Keratinocyte (primary cell): ENCODE measurements at regions not wholly inside any gene's neighbourhood (a gene's known extent, or its start where the extent isn't known, plus 50 kb on each side); places are given as distances from the start of the nearest gene placed in this dataset.

Experiments used
- DNase-seq: peaks from one replicate; pipeline ENCODE4 v3.0.0-alpha.2; 2011; ENCODE audit warnings: low read depth, missing footprints, low spot score
- FAIRE-seq: peaks from 2 replicates; lab custom pipeline; 2011; peaks lifted over from hg19 to GRCh38; lab: Jason Lieb, UNC
- H2AFZ ChIP-seq: 2 replicates; pipeline ENCODE4 v1.6.0; 2012; ENCODE audit warnings: low read length, control low read depth, inconsistent platforms; ENCODE audit not compliant: control insufficient read depth
- H3K27ac ChIP-seq: 2 replicates; pipeline ENCODE4 v1.5.1; 2011; ENCODE audit warnings: low read length; ENCODE audit not compliant: control insufficient read depth, insufficient read depth
- H3K27me3 ChIP-seq: 3 replicates; pipeline ENCODE4 v1.6.0; 2011; ENCODE audit warnings: low read length; ENCODE audit not compliant: control insufficient read depth, insufficient read depth; ENCODE audit errors: extremely low read depth
- H3K36me3 ChIP-seq, 2 experiments: 2 replicates in 1 of 2; 3 replicates in 1 of 2; pipeline ENCODE4 v1.5.1; 2011; ENCODE audit warnings: low read length in 2 of 2, mild to moderate bottlenecking in 1 of 2; ENCODE audit not compliant: control insufficient read depth in 2 of 2, insufficient read depth in 2 of 2; ENCODE audit errors: extremely low read depth in 1 of 2
- H3K4me1 ChIP-seq: 3 replicates; pipeline ENCODE4 v1.5.1; 2011; ENCODE audit warnings: low read length; ENCODE audit not compliant: control insufficient read depth, insufficient read depth; ENCODE audit errors: extremely low read depth
- H3K4me2 ChIP-seq: 3 replicates; pipeline ENCODE4 v1.6.0; 2011; ENCODE audit warnings: low read depth, low read length; ENCODE audit not compliant: control insufficient read depth, insufficient read depth; ENCODE audit errors: extremely low read depth
- H3K4me3 ChIP-seq, 3 experiments: fragments of 200-600 bp in 1 of 3; sonication (generic) in 1 of 3; 2 replicates in 2 of 3; 3 replicates in 1 of 3; pipeline ENCODE4 v1.5.1; 2011 to 2016; ENCODE audit warnings: low read length in 3 of 3, mild to moderate bottlenecking in 3 of 3, control low read depth in 2 of 3, inconsistent platforms in 1 of 3, low read depth in 1 of 3, mixed read lengths in 1 of 3, mixed run types in 1 of 3, moderate library complexity in 1 of 3; ENCODE audit not compliant: control insufficient read depth in 2 of 3, insufficient read depth in 2 of 3; ENCODE audit errors: extremely low read depth in 1 of 3
- H3K79me2 ChIP-seq: 2 replicates; pipeline ENCODE4 v1.6.0; 2012; ENCODE audit warnings: low read length; ENCODE audit not compliant: control insufficient read depth, insufficient read depth
- H3K9ac ChIP-seq: 3 replicates; pipeline ENCODE4 v1.6.0; 2011; ENCODE audit warnings: low read length; ENCODE audit not compliant: control insufficient read depth, insufficient read depth; ENCODE audit errors: extremely low read depth
- H3K9me1 ChIP-seq: 3 replicates; pipeline ENCODE4 v1.6.0; 2011; ENCODE audit warnings: low read length; ENCODE audit not compliant: control insufficient read depth, insufficient read depth; ENCODE audit errors: extremely low read depth
- H3K9me3 ChIP-seq: 2 replicates; pipeline ENCODE4 v1.5.1; 2012; ENCODE audit warnings: low read depth, low read length; ENCODE audit not compliant: control insufficient read depth
- H4K20me1 ChIP-seq: 3 replicates; pipeline ENCODE4 v1.6.0; 2011; ENCODE audit warnings: low read length; ENCODE audit not compliant: control insufficient read depth, insufficient read depth; ENCODE audit errors: extremely low read depth
- EZH2 ChIP-seq: IDR thresholded peaks from one replicate; pipeline ENCODE4 v1.6.1; 2012; ENCODE audit warnings: inconsistent platforms, mild to moderate bottlenecking, low read length, moderate library complexity
- dilution Hi-C: fragments of 300-500 bp; cut with MboI; formaldehyde crosslinking; loops from one replicate; pipeline ENCODE4 v1.7.0; 2020; ENCODE audit warnings: low sequenced_read_pairs; ENCODE audit not compliant: extremely low pct_ligation_motif_present
- TF ChIP-seq, protein P1 (sequence below), 3 experiments: IDR thresholded peaks in 1 of 3; conservative IDR thresholded peaks in 1 of 3; optimal IDR thresholded peaks in 1 of 3; 2 replicates in 2 of 3; 3 replicates in 1 of 3; pipeline versions ENCODE3 to v1.5.1; 2011; ENCODE audit warnings: low read length in 3 of 3, mild to moderate bottlenecking in 3 of 3, moderate library complexity in 2 of 3, control low read depth in 1 of 3, inconsistent platforms in 1 of 3; ENCODE audit not compliant: insufficient read depth in 2 of 3; ENCODE audit errors: extremely low read depth in 1 of 3

DNA sequence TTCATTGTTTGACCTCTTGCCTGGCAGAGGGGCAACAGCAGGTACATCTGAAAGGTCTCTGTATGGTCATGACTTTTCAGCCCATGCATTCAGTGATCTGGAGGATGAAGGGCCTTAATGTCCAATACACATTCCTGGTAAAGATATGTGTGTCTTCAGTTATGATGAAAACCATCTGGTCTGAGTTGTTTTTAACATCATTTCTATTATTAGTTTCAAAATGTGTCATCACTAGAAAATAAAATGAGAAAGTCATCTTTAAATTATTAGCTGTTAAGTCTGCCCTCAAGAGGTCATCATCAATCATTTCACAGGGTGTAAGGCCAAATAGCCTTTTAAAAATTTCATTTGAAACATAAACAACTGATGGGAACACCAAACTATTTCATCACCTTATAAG is 92.1 kb upstream of the PLSCR4 start:
- DNase-seq, result no peak
- Histone ChIP-seq H3K36me3 (no peaks in the 10 kb centered on the region), H3K4me2 (no peak overlapping the region), H3K4me3 (no peak overlapping the region), H3K9me1 (no peaks in the 10 kb centered on the region), H3K4me1 (no peaks in the 10 kb centered on the region), H3K9me3 (no peaks in the 10 kb centered on the region), H3K27me3 (no peaks in the 10 kb centered on the region), H3K79me2 (no peaks in the 10 kb centered on the region), H2AFZ (no peak overlapping the region), H3K9ac (no peak overlapping the region), H4K20me1 (no peaks in the 10 kb centered on the region), H3K27ac (no peak overlapping the region)
- no peak for TF ChIP-seq EZH2
- TF ChIP-seq, protein P1, sequence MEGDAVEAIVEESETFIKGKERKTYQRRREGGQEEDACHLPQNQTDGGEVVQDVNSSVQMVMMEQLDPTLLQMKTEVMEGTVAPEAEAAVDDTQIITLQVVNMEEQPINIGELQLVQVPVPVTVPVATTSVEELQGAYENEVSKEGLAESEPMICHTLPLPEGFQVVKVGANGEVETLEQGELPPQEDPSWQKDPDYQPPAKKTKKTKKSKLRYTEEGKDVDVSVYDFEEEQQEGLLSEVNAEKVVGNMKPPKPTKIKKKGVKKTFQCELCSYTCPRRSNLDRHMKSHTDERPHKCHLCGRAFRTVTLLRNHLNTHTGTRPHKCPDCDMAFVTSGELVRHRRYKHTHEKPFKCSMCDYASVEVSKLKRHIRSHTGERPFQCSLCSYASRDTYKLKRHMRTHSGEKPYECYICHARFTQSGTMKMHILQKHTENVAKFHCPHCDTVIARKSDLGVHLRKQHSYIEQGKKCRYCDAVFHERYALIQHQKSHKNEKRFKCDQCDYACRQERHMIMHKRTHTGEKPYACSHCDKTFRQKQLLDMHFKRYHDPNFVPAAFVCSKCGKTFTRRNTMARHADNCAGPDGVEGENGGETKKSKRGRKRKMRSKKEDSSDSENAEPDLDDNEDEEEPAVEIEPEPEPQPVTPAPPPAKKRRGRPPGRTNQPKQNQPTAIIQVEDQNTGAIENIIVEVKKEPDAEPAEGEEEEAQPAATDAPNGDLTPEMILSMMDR (optimal IDR thresholded peaks at IDR 0.05 in 1 of 3, IDR thresholded peaks at IDR 0.05 in 1 of 3, conservative IDR thresholded peaks at IDR 0.05 in 1 of 3; ENCODE audit: extremely low read depth in 1 of 3, insufficient read depth in 2 of 3, low read length in 3 of 3), result no peak
- dilution Hi-C loops, result no loop called here
- FAIRE-seq, result no peak

- no peak overlapping the region for H2AFZ ChIP-seq
Observed at GRCh38 chr3:146339349-146339748, 88.4 kb upstream of the PLSCR4 start.

More at GRCh38 chr3:146339349-146339748, 88.4 kb upstream of the PLSCR4 start:
- Histone ChIP-seq H3K4me3 (no peak overlapping the region), H3K27me3 (no peaks in the 10 kb centered on the region), H3K4me1 (no peaks in the 10 kb centered on the region), H3K36me3 (no peaks in the 10 kb centered on the region), H3K4me2 (no peak overlapping the region), H3K79me2 (no peaks in the 10 kb centered on the region), H3K27ac (no peak overlapping the region), H3K9me3 (no peaks in the 10 kb centered on the region), H3K9me1 (no peaks in the 10 kb centered on the region), H4K20me1 (no peaks in the 10 kb centered on the region), H3K9ac (no peak overlapping the region)
- no peak for TF ChIP-seq EZH2
- TF ChIP-seq, protein P1 (optimal IDR thresholded peaks at IDR 0.05 in 1 of 3, IDR thresholded peaks at IDR 0.05 in 1 of 3, conservative IDR thresholded peaks at IDR 0.05 in 1 of 3; ENCODE audit: extremely low read depth in 1 of 3, insufficient read depth in 2 of 3, low read length in 3 of 3), result no peak
- FAIRE-seq, result no peak
- dilution Hi-C loops, result no loop called here
- no peak for DNase-seq
